Uterus (tissue), 2 donors: ENCODE measurements at regions not wholly inside any gene's neighbourhood (a gene's known extent, or its start where the extent isn't known, plus 50 kb on each side); places are given as distances from the start of the nearest gene placed in this dataset.

Experiments
- CTCF ChIP-seq, 4 experiments: fragments of 200-600 bp in 2 of 4; fragments of 450-650 bp in 2 of 4; sonication (generic) in 2 of 4; IDR thresholded peaks; one replicate each; pipeline ENCODE4 v1.5.1; 2016 to 2019; ENCODE audit warnings: antibody characterized with exemption in 4 of 4, mild to moderate bottlenecking in 2 of 4, moderate library complexity in 1 of 4
- POLR2A ChIP-seq, 2 donors: fragments of 450-650 bp; IDR thresholded peaks; one replicate each; pipeline ENCODE4 v1.6.1; 2016; ENCODE audit warnings: antibody characterized with exemption in 2 of 2, mild to moderate bottlenecking in 1 of 2, moderate library complexity in 1 of 2

GRCh38 chr3:161939918-161940620, 443.5 kb downstream of the OTOL1 start:
- TF ChIP-seq POLR2A (IDR thresholded peaks at IDR 0.05) (no peak), CTCF (IDR thresholded peaks at IDR 0.05) (no peak)
